ENCODE measurements at regions not wholly inside any gene's neighbourhood (a gene's known extent, or its start where the extent isn't known, plus 50 kb on each side); places are given as distances from the start of the nearest gene placed in this dataset.
"Not testable (repeated sequence)": the region's sequence is repeated elsewhere in the genome, so short reads cannot be mapped to it uniquely, and the experiment has no call there.

DNA sequence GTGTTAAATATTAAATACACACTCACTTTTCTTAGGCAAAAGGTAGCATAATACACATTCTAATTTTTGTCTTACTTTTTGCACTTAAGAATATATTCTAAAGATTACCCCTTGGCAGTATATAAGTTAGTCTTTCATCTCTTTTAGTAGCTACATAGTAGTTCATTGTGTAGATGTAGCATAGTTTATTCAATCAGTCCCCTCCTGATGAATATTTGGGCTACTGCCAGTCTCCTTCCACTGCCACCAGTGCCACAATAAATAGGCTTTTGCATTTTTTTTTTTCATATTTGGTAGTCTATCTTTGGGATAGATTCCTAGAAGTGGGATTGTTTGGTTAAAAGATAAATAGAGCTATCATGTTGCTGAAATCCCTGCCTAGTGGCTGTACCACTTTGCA, 388.8 kb upstream of the RUNX1 start:
- H3K36me3 Mint-ChIP-seq, result peaks cover 12% of the 10 kb centered on the region
- no peaks in the 10 kb centered on the region for H3K27me3 Mint-ChIP-seq
- H3K27ac Mint-ChIP-seq, result peak overlapping the region; percentile 79
- H3K4me1 Mint-ChIP-seq, result peaks cover 24% of the 10 kb centered on the region
- peaks cover 8% of the 10 kb centered on the region for H3K9me3 Mint-ChIP-seq
- H3K4me3 Mint-ChIP-seq, result no peak overlapping the region
- no peak for ATAC-seq

DNA sequence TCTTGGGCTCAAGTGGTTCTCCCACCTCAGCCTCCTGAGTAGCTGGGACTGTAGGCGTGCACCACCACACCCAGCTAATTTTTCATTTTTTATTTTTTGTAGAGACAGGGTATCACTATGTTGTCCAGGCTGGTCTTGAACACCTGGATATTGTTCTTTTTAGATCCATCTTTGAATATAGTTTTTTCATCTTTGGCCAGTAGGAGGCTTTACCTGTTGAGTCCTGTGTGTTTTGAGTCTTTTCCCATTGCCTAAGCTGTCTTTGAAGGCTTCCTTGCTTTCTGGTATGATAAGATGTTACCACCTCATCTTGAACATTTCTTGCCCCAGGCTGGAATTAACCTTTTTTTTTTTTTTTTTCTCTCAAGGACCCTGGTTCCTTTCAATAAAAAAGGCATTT, 387.8 kb upstream of the RUNX1 start:
- Mint-ChIP-seq H3K4me3 (no peak overlapping the region), H3K9me3 (peaks cover 13% of the 10 kb centered on the region), H3K27ac (no peak overlapping the region), H3K27me3 (no peaks in the 10 kb centered on the region), H3K36me3 (peaks cover 19% of the 10 kb centered on the region), H3K4me1 (peaks cover 24% of the 10 kb centered on the region)
- ATAC-seq, result no peak

DNA sequence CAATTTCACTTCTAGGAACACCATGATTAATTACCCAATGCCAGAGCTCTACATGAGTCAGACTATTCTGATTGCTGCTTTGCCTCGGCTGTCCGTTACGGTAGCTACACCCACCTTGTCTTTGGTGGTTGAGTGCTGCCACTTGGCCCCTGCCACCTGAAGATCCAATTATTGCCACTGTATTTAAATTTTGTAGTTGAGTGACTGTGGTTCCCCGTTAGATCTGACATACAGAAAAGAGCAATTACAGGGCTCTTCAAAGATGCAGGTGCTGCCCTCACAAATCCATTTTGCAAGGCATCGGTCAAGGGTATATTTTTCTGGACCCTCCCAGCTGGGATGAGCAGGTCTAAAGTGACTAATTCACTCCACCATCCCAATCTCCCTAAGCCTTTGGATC, 383.5 kb upstream of the RUNX1 start:
- peaks cover 24% of the 10 kb centered on the region for H3K27me3 Mint-ChIP-seq

DNA sequence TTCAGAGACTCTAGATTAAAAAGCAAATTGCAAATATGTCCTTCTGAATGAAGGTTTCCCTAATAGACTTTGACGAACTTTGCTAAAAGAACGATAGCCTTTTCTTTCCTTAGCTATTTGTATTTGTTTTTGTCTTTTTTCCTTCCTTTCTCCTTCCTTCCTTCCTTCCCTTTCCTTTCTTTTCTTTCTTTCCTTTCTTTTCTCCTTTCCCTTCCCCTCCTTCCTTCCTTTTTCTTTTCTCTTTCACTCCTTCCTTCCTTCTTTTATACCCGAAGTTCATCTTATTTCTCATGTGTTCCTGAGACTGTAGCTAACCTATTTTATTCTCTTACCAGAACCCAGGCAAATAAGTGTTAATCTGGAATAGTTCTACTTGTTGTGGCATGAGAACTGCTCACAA, 381.2 kb upstream of the RUNX1 start:
- Mint-ChIP-seq H3K27ac (no peak overlapping the region), H3K27me3 (peaks cover 33% of the 10 kb centered on the region), H3K4me3 (no peak overlapping the region), H3K4me1 (peaks cover 11% of the 10 kb centered on the region), H3K9me3 (peaks cover 13% of the 10 kb centered on the region), H3K36me3 (peaks cover 19% of the 10 kb centered on the region)
- no peak for ATAC-seq

More for the DNA sequence above, 383.5 kb upstream of the RUNX1 start:
- H3K4me1 Mint-ChIP-seq, H3K27ac Mint-ChIP-seq, H3K4me3 Mint-ChIP-seq, ATAC-seq: not testable (repeated sequence)
- Mint-ChIP-seq H3K36me3 (peaks cover 19% of the 10 kb centered on the region), H3K9me3 (peaks cover 13% of the 10 kb centered on the region)

GRCh38 chr21:35428937-35429336, 379.8 kb upstream of the RUNX1 start:
- Mint-ChIP-seq H3K4me1 (peaks cover 11% of the 10 kb centered on the region), H3K27me3 (peaks cover 33% of the 10 kb centered on the region), H3K36me3 (peaks cover 13% of the 10 kb centered on the region), H3K27ac (no peak overlapping the region), H3K4me3 (no peak overlapping the region), H3K9me3 (peaks cover 9% of the 10 kb centered on the region)
- ATAC-seq, result no peak

DNA sequence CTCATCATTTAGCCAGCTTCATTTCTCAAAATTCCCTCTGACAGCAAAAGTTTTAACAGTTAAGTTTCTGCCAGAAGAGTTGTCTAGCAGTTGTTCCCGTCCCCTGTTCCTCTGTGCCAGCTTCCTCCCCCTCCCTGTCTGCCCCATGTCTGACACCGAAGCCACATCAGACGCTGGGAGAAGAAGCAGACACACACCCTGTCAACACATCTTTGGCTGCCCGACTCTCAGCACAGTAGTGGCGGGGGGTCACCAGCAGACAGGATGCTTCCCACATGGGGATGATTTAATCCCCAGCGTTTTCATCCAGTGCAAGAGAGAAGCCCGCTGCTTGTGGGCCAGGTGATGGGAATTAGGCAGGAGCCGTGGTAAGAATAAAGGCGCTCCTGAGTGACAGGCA, 379.4 kb upstream of the RUNX1 start:
- ATAC-seq, result no peak
- Mint-ChIP-seq H3K4me3 (no peak overlapping the region), H3K4me1 (peaks cover 11% of the 10 kb centered on the region), H3K9me3 (peaks cover 9% of the 10 kb centered on the region), H3K36me3 (peaks cover 12% of the 10 kb centered on the region), H3K27ac (no peak overlapping the region), H3K27me3 (peaks cover 33% of the 10 kb centered on the region)

- no peak for ATAC-seq
- Mint-ChIP-seq H3K36me3 (peaks cover 7% of the 10 kb centered on the region), H3K27ac (no peak overlapping the region), H3K4me1 (peaks cover 11% of the 10 kb centered on the region), H3K27me3 (peaks cover 33% of the 10 kb centered on the region), H3K4me3 (no peak overlapping the region), H3K9me3 (peaks cover 6% of the 10 kb centered on the region)
These were observed 378.9 kb upstream of the RUNX1 start for GRCh38 chr21:35428001-35428320.

DNA sequence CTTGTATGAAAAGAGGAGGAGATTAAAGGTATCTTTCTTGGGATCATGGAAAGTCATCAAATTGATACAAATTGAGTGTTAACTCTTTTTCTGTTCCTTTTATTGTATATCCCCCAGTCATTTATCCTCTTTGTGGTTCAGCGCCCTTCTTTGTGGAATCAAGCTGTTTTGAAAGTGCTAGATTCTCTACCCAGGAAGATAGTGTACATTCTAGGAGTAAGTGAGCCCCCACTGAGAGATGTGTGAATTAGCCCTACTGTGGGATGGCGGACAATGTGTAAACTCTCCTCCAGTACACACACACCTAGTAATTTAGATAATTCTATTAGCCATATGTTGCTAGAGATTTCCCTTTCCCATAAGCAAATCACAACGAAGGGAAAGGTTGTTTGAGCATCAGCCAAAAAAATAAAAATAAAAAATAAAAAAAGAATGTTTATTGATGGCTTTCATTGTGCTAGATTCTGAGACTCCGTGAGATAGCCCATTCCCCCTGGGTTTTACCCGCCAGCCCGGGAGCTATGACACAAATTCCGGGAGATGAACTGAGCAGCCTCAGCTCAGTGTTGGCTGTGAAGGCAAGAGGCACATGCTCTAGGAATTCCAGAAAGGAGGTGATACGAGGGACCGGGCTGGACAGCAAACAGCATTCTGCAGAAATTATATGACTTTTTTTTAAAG, 378.4 kb upstream of the RUNX1 start:
- Mint-ChIP-seq H3K27me3 (peaks cover 33% of the 10 kb centered on the region), H3K27ac (no peak overlapping the region), H3K4me3 (no peak overlapping the region), H3K4me1 (peaks cover 11% of the 10 kb centered on the region), H3K36me3 (peaks cover 4% of the 10 kb centered on the region), H3K9me3 (peaks cover 3% of the 10 kb centered on the region)
- ATAC-seq, result no peak

DNA sequence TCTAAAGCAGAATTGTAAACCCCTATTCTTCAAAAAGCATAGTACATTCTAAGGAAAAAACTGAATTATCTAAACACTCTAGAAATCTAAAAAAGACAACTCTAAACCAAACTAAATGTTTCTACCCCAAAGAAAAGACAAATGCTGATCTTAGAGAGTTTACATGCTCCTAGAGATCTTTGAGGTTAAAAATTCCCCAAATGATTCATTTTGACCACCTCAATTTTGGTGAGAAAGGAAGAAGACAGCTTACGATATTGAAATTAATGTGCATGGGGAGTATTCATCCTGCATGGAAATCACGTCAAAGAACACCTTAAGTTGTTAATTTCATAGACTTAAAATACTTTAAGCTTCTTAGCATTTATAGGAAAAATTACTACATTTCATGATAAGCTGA, 377.8 kb upstream of the RUNX1 start:
- peaks cover 4% of the 10 kb centered on the region for H3K36me3 Mint-ChIP-seq
- no peak overlapping the region for H3K27ac Mint-ChIP-seq
- H3K4me1 Mint-ChIP-seq, result peaks cover 11% of the 10 kb centered on the region
- H3K27me3 Mint-ChIP-seq, result peaks cover 33% of the 10 kb centered on the region
- H3K9me3 Mint-ChIP-seq, result peaks cover 7% of the 10 kb centered on the region
- ATAC-seq, result no peak
- H3K4me3 Mint-ChIP-seq, result no peak overlapping the region

GRCh38 chr21:35426469-35426868, 377.4 kb upstream of the RUNX1 start:
- H3K27me3 Mint-ChIP-seq, result peaks cover 33% of the 10 kb centered on the region
- H3K4me1 Mint-ChIP-seq, result peaks cover 11% of the 10 kb centered on the region
- H3K9me3 Mint-ChIP-seq, result peaks cover 10% of the 10 kb centered on the region
- ATAC-seq, result no peak
- H3K36me3 Mint-ChIP-seq, result peaks cover 4% of the 10 kb centered on the region
- no peak overlapping the region for H3K27ac Mint-ChIP-seq
- no peak overlapping the region for H3K4me3 Mint-ChIP-seq

GRCh38 chr21:35424122-35424521, 375.0 kb upstream of the RUNX1 start:
- Mint-ChIP-seq H3K36me3 (peaks cover 4% of the 10 kb centered on the region), H3K27ac (no peak overlapping the region), H3K4me3 (no peak overlapping the region), H3K9me3 (peaks cover 13% of the 10 kb centered on the region), H3K4me1 (peaks cover 11% of the 10 kb centered on the region), H3K27me3 (peaks cover 23% of the 10 kb centered on the region)
- ATAC-seq, result no peak

- ATAC-seq, result no peak
- H3K36me3 Mint-ChIP-seq, result peaks cover 4% of the 10 kb centered on the region
- H3K27me3 Mint-ChIP-seq, result peaks cover 20% of the 10 kb centered on the region
- H3K9me3 Mint-ChIP-seq, result peaks cover 13% of the 10 kb centered on the region
- no peak overlapping the region for H3K4me3 Mint-ChIP-seq
- H3K27ac Mint-ChIP-seq, result no peak overlapping the region
- H3K4me1 Mint-ChIP-seq, result peaks cover 11% of the 10 kb centered on the region
These were observed 374.6 kb upstream of the RUNX1 start for GRCh38 chr21:35423709-35424108.

- Mint-ChIP-seq H3K9me3 (peaks cover 15% of the 10 kb centered on the region), H3K4me3 (no peak overlapping the region), H3K36me3 (peaks cover 4% of the 10 kb centered on the region), H3K27me3 (peaks cover 8% of the 10 kb centered on the region), H3K4me1 (peaks cover 8% of the 10 kb centered on the region), H3K27ac (no peak overlapping the region)
- no peak for ATAC-seq
These were observed 372.9 kb upstream of the RUNX1 start for GRCh38 chr21:35422011-35422410.

DNA sequence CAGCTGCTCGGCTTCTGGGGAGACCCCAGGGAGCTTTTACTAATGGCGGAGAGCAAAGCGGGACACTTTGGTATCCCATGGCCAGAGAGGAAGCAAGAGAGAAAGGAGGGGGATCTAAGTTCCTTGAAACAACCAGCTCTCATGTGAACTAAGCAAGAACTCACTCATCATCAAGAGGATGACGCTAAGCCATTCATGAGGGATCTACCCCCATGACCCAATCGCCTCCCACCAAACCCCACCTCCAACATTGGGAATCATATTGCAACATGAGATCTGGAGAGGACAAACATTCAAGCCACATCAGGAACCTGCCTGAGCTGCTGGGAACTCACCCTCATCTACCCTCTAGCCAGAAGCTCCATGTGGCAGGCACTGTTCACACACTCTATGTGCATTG, 372.1 kb upstream of the RUNX1 start:
- Mint-ChIP-seq H3K9me3 (peaks cover 15% of the 10 kb centered on the region), H3K27me3 (peaks cover 1% of the 10 kb centered on the region), H3K27ac (no peak overlapping the region), H3K4me1 (peaks cover under 1% of the 10 kb centered on the region), H3K4me3 (no peak overlapping the region), H3K36me3 (peaks cover 4% of the 10 kb centered on the region)
- ATAC-seq, result no peak

DNA sequence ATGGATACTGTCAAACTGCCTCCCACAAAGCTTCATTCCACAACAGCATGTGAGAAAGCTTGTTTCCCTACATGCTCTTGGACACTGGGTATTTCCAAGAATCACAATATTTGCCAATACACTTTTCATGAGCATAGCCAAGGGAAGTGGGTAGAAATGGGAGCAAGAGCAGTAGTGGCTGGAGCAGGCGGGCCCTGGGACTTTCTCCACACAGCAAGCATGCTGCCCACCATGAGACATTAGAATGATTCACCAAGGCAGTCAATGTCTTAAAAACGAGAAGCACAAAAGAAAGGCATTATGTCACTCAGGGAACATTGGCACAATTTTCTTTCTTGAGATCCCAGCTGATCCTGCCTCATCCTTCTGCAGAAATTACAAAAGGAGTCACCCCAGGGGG, 371.6 kb upstream of the RUNX1 start:
- Mint-ChIP-seq H3K9me3 (peaks cover 15% of the 10 kb centered on the region), H3K27ac (no peak overlapping the region), H3K36me3 (peaks cover 4% of the 10 kb centered on the region), H3K27me3 (no peaks in the 10 kb centered on the region), H3K4me1 (no peaks in the 10 kb centered on the region), H3K4me3 (no peak overlapping the region)
- no peak for ATAC-seq

DNA sequence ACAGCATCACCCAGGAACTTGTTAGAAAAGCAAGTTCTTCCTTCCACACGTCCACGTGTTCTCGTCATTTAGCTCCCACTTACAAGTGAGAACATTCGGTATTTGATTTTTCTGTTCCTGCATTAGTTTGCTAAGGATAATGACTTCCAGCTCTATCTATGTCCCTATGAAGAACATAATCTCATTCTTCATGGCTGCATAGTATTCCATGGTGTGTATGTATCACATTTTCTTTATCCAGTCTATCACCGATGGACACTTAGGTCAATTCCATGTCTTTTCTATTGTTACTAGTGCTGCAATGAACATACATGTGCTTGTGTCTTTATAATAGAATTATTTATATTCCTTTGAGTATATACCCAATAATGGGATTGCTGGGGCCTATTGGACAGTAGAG, 368.7 kb upstream of the RUNX1 start:
- no peak overlapping the region for H3K27ac Mint-ChIP-seq
- H3K36me3 Mint-ChIP-seq, result peaks cover 4% of the 10 kb centered on the region

More for the DNA sequence above, 368.7 kb upstream of the RUNX1 start:
- Mint-ChIP-seq H3K4me3 (no peak overlapping the region), H3K9me3 (peaks cover 15% of the 10 kb centered on the region), H3K27me3 (peaks cover 23% of the 10 kb centered on the region), H3K4me1 (no peaks in the 10 kb centered on the region)
- ATAC-seq, result no peak

All from stimulated activated memory B cell treated with anti-CD40 and anti-IgM and Interleukin-4, amounts not matched to agents 10 μg/mL and 1 μg/mL and 100 μg/mL, for 72 hours (primary cell).